Esophagus muscularis mucosa (tissue), 4 donors: ENCODE measurements at regions not wholly inside any gene's neighbourhood (a gene's known extent, or its start where the extent isn't known, plus 50 kb on each side); places are given as distances from the start of the nearest gene placed in this dataset.

ENCODE experiments used
- DNase-seq: peaks from one replicate; pipeline ENCODE4 v3.0.0-alpha.2; 2017; ENCODE audit errors: extremely low spot score
- H3K27ac ChIP-seq, 4 donors: fragments of 200-600 bp; sonication (generic); replicated peaks in 1 of 4; 1 replicate in 3 of 4; 2 replicates in 1 of 4; pipeline ENCODE4 v1.5.1; 2016 to 2019; ENCODE audit warnings: mild to moderate bottlenecking in 1 of 4
- H3K27me3 ChIP-seq, 4 donors: fragments of 200-600 bp; sonication (generic); one replicate each; pipeline versions ENCODE4 v1.5.1 to v1.6.0; 2016 to 2019
- H3K36me3 ChIP-seq, 4 donors: fragments of 200-600 bp; sonication (generic); one replicate each; pipeline ENCODE4 v1.5.1; 2016 to 2019
- H3K4me1 ChIP-seq, 4 donors: fragments of 200-600 bp; sonication (generic); one replicate each; pipeline ENCODE4 v1.5.1; 2016 to 2019
- H3K4me3 ChIP-seq, 4 donors: fragments of 200-600 bp; sonication (generic); 1 replicate in 2 of 4; 2 replicates in 2 of 4; pipeline ENCODE4 v1.5.1; 2016 to 2019; ENCODE audit warnings: mild to moderate bottlenecking in 4 of 4, moderate library complexity in 1 of 4
- H3K9me3 ChIP-seq, 4 donors: fragments of 200-600 bp; sonication (generic); 1 replicate in 3 of 4; 2 replicates in 1 of 4; pipeline ENCODE4 v1.5.1; 2016 to 2019
- EP300 ChIP-seq: sonication (generic); formaldehyde crosslinking; IDR thresholded peaks from one replicate; pipeline ENCODE4 v1.6.1; 2017; ENCODE audit warnings: antibody characterized with exemption
- POLR2A ChIP-seq: fragments of 450-650 bp; IDR thresholded peaks from one replicate; pipeline ENCODE4 v1.6.1; 2017; ENCODE audit warnings: antibody characterized with exemption, moderate library complexity, mild to moderate bottlenecking, low read depth
- POLR2AphosphoS5 ChIP-seq, 2 donors: sonication (generic); formaldehyde crosslinking; IDR thresholded peaks; one replicate each; pipeline ENCODE4 v1.6.1; 2017; ENCODE audit warnings: antibody characterized with exemption in 2 of 2
- WGBS: methylation state at CpG from one replicate; pipeline ENCODE4 v1.1.5; 2018; 5-methylcytosine and 5-hydroxymethylcytosine counted together
- intact Hi-C: fragments of 100-400 bp; cut with DNase I; formaldehyde crosslinking; loops from one replicate; pipeline ENCODE4 v1.15.1; 2023
- TF ChIP-seq, protein P1 (sequence below), 3 experiments: fragments of 200-600 bp in 2 of 3; fragments of 450-650 bp in 1 of 3; sonication (generic) in 2 of 3; IDR thresholded peaks; one replicate each; pipeline ENCODE4 v1.5.1; 2017 to 2019; ENCODE audit warnings: antibody characterized with exemption in 3 of 3, mild to moderate bottlenecking in 2 of 3, moderate library complexity in 1 of 3

DNA sequence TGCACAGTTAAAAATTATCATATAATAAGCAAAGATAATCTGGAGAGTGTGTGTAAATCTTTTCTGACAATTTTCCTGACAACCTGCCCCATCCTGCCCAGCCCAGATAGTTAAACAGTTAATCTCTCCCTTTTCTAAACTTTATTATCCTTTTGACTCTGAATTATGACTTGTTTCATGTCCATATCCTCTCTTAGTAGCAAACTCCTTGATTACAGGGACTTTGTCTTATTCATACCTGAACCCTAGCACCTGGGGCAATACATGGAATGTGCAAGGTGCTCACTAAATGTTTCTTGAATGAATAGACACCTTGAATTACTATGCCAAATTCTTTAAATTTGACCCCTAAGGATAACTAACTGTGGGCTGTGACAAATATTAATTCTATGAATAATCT, 186.7 kb downstream of the FAM170A start:
- no peaks in the 10 kb centered on the region for H3K9me3 ChIP-seq
- intact Hi-C loops, result no loop called here
- no peak for DNase-seq
- H3K27me3 ChIP-seq, result no peaks in the 10 kb centered on the region
- H3K4me3 ChIP-seq, result no peak overlapping the region
- H3K36me3 ChIP-seq, result no peaks in the 10 kb centered on the region
- TF ChIP-seq EP300 (no peak), POLR2A (no peak), POLR2AphosphoS5 (IDR thresholded peaks at IDR 0.05) (no peak)
- TF ChIP-seq, protein P1, sequence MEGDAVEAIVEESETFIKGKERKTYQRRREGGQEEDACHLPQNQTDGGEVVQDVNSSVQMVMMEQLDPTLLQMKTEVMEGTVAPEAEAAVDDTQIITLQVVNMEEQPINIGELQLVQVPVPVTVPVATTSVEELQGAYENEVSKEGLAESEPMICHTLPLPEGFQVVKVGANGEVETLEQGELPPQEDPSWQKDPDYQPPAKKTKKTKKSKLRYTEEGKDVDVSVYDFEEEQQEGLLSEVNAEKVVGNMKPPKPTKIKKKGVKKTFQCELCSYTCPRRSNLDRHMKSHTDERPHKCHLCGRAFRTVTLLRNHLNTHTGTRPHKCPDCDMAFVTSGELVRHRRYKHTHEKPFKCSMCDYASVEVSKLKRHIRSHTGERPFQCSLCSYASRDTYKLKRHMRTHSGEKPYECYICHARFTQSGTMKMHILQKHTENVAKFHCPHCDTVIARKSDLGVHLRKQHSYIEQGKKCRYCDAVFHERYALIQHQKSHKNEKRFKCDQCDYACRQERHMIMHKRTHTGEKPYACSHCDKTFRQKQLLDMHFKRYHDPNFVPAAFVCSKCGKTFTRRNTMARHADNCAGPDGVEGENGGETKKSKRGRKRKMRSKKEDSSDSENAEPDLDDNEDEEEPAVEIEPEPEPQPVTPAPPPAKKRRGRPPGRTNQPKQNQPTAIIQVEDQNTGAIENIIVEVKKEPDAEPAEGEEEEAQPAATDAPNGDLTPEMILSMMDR (IDR thresholded peaks at IDR 0.05), result no peak
- no peak overlapping the region for H3K27ac ChIP-seq
- H3K4me1 ChIP-seq, result no peaks in the 10 kb centered on the region

GRCh38 chr5:119820016-119820415, 190.7 kb downstream of the FAM170A start:
- 72% methylated on average over 1 of the region's 1 CpG for WGBS
- Histone ChIP-seq H3K9me3 (no peaks in the 10 kb centered on the region), H3K4me3 (no peak overlapping the region), H3K27ac (no peak overlapping the region), H3K36me3 (no peaks in the 10 kb centered on the region), H3K27me3 (no peaks in the 10 kb centered on the region), H3K4me1 (no peaks in the 10 kb centered on the region)
- no peak for DNase-seq
- intact Hi-C loops, result no loop called here
- no peak for TF ChIP-seq EP300
- TF ChIP-seq POLR2A, result no peak
- TF ChIP-seq, protein P1 (IDR thresholded peaks at IDR 0.05), result no peak
- TF ChIP-seq POLR2AphosphoS5 (IDR thresholded peaks at IDR 0.05), result no peak

- no peak overlapping the region for H3K27ac ChIP-seq
- no peaks in the 10 kb centered on the region for H3K36me3 ChIP-seq
- DNase-seq, result no peak
- TF ChIP-seq, protein P1 (IDR thresholded peaks at IDR 0.05), result no peak
- TF ChIP-seq POLR2AphosphoS5 (IDR thresholded peaks at IDR 0.05) (no peak), EP300 (no peak), POLR2A (no peak)
- no peaks in the 10 kb centered on the region for H3K27me3 ChIP-seq
- H3K9me3 ChIP-seq, result no peaks in the 10 kb centered on the region
- H3K4me3 ChIP-seq, result no peak overlapping the region
- no peaks in the 10 kb centered on the region for H3K4me1 ChIP-seq
- intact Hi-C loops, result no loop called here
- WGBS, result 69% methylated on average over 2 of the region's 2 CpGs
These were observed 191.2 kb downstream of the FAM170A start for GRCh38 chr5:119820608-119821007.

DNA sequence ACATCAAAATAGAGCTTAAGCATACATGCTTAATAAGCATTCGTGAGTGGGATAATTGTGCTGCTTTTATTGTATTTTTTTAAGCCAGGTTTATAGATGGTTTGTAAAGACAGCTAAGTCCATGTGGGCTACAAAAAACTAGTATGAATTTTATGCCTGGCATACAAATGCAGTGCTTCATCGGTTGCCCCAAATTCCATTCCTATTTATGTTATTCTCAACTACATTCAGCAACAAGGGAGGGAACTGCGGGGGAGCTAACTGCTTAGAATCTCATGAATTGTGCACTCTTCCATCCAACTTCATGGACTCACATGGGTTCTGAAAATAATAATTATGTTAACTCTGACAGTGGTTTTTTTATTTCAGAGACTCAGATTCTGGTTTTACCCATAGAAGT, 199.2 kb downstream of the FAM170A start:
- Histone ChIP-seq H3K9me3 (no peaks in the 10 kb centered on the region), H3K27me3 (no peaks in the 10 kb centered on the region), H3K4me1 (no peaks in the 10 kb centered on the region), H3K27ac (no peak overlapping the region), H3K36me3 (no peaks in the 10 kb centered on the region), H3K4me3 (no peak overlapping the region)
- DNase-seq, result no peak
- no peak for TF ChIP-seq EP300
- TF ChIP-seq POLR2AphosphoS5 (IDR thresholded peaks at IDR 0.05), result no peak
- TF ChIP-seq, protein P1 (IDR thresholded peaks at IDR 0.05), result no peak
- TF ChIP-seq POLR2A, result no peak
- intact Hi-C loops, result no loop called here
- WGBS, result 66% methylated on average over 3 of the region's 3 CpGs

- no peaks in the 10 kb centered on the region for H3K4me1 ChIP-seq
- no peaks in the 10 kb centered on the region for H3K9me3 ChIP-seq
- TF ChIP-seq, protein P1 (IDR thresholded peaks at IDR 0.05), result no peak
- TF ChIP-seq POLR2AphosphoS5 (IDR thresholded peaks at IDR 0.05), result no peak
- no peak for TF ChIP-seq POLR2A
- TF ChIP-seq EP300, result no peak
- H3K4me3 ChIP-seq, result no peak overlapping the region
- H3K36me3 ChIP-seq, result no peaks in the 10 kb centered on the region
- H3K27me3 ChIP-seq, result no peaks in the 10 kb centered on the region
- no peak for DNase-seq
- no peak overlapping the region for H3K27ac ChIP-seq
- intact Hi-C loops, result no loop called here
These were observed 200.0 kb downstream of the FAM170A start for GRCh38 chr5:119829341-119829740.
